HG02981 (cell line): ENCODE measurements at regions not wholly inside any gene's neighbourhood (a gene's known extent, or its start where the extent isn't known, plus 50 kb on each side); places are given as distances from the start of the nearest gene placed in this dataset.

Experiments used
- ATAC-seq: cut with Tn5 transposase; IDR thresholded peaks from one replicate; pipeline ENCODE4 v1.9.1; 2021; ENCODE audit warnings: mild to moderate bottlenecking, moderate library complexity; ENCODE audit not compliant: unreplicated experiment

DNA sequence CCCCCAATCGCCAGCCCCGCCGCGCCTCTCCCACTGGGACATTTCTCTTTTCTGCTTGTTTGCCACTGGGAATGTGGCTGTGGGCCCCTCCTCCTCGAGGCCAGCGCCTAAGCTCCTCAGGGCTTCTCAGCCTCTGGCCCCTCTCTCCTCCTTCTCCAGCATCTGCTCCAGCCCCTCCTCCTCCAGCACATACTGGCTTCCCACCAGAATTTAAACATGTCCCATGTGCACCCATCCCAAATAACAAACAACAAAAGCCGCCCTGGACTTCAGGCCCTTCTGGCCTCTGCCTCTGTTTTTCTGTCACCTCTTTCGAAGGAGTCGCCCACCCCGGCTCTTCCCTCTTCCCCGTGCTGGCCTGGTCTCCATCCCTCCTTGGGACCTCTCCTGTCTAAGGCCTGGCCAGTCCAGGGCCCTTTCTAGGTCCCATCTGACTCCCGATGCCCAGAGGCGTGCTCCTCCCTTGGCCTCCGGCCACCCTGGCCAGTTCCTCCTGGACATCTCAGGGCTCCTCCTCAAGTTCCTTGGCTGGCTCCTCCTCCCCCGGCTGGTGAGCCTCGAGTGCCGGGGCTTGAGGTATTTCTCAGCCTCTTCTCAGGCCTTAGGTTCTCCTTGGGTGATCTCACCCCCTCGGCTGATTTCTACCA is 94.6 kb upstream of the SLC6A6 start:
- ATAC-seq = no peak

DNA sequence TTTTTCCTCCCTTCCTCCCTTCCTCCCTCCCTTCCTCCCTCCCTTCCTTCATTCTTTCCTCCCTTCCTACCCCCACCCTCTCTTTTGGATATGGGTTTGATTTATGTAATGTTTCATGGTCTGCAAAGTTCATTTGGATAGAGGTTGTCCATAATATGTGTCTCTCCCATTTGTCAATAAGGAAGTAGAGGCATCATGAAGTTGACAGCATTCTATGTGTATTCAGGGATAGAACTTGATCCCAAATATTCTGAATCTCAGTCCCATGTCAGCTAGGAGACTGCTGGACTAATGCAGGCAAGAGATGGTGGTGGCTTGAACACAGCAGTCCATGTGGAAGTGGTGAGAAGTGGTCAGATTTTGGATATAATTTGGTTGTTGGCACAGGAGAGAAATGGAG is 90.7 kb upstream of the SLC6A6 start:
- ATAC-seq = no peak

DNA sequence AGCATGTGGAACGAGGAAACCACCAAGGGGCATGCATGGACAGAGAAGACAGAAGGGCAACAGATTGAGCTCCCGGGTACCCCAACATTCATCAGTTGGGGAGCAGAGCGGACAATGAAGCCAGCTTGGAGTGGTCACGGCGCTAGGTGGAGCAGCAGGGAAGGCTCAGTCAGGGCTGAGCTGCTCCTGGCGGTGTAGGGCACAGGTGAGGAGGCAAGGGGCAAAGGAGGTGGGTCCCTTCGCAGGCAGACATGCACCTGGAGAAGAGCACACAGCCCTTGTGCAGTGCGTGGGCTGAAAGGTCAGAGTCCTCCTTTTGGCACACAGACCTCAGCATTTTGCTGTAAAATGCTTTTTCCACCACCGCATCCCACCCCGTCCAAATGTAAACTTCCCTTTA is 90.0 kb upstream of the SLC6A6 start:
- ATAC-seq = no peak

DNA sequence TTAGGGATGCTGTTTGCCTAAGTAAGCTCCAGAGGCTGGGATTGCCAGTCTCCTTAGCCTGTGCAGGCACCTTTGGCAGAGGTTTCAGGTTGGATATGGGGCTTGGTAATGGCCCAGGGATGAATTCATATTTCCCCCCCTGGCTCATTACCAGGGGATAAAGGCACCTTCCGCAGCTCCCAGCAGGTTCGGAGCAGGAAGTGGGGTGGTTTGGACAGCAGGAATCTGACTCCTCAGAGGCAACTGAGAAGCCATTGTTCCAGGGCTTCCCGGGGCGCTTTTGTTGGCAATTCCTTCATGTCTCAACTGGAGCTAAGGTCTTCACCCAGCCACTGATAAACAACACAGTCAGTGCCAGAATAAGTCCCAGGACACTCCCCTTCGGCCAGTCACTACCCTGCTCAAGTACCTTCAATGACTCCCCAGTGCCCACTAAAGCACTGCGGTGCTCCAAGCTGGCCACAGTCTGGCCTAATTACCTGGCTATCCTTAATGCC is 85.3 kb upstream of the SLC6A6 start:
- no peak for ATAC-seq

DNA sequence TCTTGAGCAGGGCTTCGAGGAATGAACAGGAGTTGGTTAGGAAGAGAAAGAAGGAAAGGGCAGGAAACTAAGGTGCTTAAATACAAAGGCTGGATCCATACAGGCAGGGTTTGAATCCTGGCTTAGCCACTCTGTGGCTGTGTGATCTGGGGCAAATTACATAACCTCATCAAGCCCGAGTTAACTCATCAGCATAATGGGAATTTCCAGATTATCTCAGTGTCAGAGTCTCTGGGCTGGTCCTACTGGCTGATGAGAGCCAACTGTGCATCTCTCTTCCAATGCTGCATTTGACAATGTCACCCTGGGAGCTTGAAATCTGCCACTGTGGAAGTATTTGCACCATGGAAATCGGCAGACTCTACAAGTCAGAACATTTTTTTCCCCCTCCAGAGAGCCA is 83.8 kb upstream of the SLC6A6 start:
- ATAC-seq = no peak

DNA sequence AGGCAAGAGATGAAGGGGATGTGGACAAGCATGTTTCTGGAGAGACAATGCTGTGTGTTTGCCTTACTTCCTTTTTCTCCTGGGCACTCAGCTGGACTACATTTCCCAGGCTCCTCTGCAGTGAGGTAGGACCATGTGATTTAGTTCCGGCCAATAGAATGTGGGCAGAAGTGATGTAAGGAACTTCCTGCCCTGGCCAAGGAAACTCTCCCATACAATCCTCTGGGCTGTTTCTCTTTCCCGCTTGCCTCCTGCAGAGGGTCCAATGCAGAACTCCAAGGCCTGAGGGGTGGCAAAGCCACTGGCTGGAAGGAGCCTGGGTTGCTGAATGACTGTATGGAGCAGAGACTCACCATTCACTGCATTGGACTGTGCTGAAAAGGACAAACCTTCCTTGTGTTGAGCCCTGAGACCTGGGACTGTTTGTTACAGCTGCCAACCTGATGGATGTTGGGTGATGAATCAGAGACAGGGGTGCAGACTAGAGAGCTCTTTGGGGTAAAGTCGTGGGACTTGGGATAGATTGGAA is 82.7 kb upstream of the SLC6A6 start:
- peak; percentile 97 for ATAC-seq

DNA sequence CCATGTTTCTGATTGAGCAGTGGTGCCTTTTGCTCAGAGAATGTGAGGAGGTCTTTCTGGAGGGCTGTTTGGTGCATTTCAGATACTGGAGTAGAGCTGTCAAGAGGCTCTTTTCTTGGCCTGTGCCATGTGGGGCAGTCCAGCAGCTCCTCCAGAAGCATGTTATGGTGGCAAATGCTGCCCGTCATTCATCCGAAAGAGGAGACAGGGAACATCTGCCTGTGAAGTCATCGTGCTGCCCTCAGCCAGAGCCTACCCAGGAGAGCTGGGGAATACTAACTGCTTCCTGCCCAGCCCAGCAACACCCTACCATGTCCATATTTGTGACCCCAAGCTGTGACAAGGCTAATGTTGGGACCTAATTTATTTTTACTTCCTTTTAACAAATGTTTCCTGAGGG is 82.2 kb upstream of the SLC6A6 start:
- no peak for ATAC-seq

DNA sequence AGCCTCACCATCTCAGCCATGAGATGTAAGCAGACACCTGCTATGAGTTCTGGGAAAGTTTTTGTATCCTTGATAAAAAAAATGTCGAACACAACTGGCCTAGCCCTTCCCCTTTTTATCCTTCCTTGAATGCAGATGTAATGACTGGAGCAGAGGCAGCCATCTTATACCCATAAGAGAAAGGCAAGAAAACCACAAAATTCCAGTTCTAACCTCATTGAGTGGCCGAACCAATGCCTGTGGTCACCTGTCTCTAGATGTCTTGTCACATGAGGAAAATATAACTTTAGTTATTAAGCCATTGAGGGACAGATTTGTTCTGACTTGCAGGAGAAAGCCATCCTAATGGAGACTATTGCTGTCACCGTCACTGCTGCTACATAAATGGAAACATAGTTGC is 80.4 kb upstream of the SLC6A6 start:
- ATAC-seq = no peak

DNA sequence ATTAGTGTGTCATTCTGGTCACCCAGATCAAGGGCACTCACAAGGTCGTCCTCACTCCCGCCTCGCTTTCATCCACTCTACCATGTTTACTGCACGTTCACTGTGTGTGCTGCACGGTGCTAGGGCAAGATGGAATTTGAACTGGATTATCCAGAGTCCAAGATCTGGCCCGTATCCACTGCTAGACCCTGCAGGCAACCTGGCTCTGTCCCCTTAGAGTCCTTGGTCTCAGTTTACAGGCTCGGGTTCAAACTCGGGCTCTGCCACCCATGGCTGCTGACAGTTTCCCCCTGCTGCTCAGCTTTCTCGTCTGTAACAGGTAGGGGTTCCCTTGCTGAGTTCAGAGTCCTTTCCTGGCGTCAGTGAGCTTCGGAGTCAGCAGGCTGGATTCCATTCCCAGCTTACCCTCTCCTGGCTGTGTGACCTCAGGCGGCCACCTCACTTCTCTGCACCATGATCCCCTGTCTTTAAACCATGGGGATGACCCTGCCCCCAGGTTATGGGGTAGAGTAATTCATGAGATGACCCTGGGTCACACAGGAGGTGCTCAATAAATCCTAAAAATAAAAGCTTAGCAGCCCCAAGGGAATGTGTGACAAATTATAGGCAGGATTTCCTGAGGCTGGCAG is 79.6 kb upstream of the SLC6A6 start:
- ATAC-seq = no peak

DNA sequence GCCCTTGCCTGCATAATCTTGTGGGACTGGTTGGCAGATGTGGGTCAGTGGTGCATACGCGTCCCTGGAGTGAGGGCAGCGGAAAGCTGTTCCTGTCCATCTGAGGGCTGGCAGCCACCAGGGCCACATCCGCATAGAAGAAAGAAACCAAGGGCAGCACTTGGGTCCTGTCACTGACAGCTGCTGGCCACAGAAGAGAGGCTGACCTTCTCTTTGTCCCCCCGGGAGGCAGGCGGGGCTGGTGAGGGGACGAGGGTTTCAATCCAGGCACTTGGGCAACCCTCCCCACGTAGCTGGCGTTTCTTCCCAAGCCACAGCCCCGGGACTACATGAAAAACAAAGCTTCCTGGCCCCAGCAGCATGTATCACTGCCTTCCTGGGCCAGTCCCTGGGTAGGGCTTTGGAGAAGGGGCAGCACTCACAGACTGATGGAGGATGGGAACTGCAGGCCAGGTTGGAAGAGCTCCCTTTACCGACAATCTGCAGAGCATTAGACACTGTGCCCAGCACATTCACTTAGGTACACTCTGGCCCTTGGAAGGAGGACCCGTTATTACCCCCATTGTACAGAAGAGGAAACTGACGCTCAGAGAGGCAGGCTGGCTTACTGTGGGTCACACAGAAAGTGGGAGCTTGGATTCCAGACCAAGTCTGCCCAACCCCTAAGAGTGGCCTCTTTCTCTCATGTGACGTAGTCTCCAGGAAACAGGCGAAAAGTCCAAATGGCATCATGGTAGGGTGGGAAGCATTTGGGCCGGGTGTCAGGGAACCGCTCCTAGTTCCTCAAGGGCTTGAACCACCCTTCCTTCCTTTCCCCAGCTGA is 78.8 kb upstream of the SLC6A6 start:
- no peak for ATAC-seq

DNA sequence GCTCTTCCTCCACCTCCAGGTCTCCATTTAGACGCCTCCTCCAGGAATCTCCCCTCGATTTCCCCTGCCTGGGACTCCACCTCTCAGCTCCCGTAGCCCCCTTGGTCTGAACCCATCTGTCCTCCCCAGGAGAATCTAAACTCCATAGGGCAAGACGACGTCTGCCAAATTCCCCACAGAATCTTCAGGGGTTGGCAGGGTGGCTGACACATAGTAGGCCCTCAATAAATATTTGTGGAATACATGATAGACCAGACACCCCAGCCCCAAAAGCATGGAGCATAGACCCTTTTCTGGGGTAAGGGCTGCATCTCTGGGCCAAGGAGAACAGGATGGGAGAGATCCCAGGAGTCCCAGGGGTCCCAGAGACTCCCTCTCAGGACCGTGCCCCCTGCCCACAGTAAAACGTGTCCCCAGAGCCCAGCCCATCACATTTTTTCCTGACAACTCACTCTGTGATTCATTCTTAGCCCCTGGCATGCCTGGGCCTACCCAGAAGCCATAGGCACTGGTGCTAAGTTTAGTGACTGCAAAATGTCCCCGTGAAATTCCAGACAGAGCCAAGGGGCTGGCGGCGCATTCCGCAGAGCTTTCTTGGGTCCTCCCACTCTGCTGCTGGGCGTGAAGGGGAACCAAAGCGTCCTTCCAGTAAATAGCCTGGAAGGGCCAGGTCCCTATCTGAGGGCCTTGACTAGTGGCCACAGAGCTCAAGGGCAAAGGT is 78.0 kb upstream of the SLC6A6 start:
- ATAC-seq = no peak

DNA sequence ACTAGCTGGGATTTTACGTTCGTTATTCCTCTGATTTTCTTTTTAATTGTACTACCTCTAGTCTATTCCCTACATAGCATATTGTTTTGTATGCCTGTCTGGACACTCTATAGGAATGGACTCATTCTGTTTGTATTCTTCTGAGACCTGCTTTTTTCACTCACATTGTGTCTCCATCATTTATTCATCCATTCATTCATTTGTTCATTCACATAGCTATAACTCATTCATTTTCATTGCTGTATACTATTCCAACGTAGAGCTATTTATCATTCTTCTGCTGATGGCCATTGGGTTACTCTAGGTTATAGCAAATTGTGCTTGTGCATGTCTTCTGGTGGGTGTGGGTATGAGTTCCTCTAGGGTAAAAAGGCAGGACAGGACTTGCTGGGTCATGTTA is 74.0 kb upstream of the SLC6A6 start:
- ATAC-seq = no peak

DNA sequence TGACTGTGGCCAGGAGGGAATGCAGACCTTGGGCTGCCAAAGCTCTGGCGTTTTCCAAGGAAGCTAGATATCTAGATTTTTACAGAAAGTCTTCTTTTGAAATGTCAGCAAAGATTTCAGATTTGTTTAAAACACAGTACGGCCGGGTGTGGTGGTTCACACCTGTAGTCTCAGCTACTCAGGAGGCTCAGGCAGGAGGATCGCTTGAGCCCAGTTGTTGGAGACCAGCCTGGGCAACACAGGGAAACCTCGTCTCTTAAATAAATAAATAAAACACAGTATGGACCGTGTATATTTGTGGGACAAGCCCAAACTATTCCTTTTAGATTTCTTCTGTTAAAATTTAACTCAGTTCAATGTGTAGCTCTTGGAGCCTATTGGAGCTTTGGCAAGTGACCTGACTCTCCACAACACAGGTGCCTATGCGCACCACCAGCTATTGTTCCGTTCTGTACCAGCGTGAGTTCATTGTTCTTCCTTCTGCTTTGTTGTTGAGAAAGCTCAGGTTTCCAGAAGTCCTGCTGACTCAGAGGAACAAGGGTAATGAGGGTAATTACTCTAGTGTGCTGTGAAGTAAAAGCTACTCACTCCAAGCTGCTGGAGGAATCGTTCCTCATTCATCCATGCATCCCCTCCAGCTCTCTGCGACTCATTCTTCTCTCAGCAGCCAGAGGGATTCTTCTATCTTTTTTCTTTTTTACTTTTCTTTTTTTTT is 73.1 kb upstream of the SLC6A6 start:
- no peak for ATAC-seq

DNA sequence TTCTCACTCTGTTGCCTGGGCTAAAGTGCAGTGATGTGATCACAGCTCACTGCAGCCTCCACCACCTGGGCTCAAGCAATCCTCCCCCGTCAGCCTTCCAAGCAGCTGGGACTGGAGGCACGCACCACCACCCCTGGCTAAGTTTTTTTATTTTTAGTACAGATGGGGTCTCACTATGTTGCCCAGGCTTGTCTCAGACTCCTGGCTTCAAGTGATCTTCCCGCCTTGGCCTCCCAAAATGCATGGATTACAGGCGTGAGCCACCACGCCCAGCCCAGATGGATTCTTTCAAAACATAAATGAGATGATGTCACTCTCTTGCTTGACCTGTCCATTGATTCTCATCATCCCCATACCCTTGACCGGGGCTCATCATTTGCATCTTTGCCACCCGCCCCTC is 72.6 kb upstream of the SLC6A6 start:
- ATAC-seq = no peak

DNA sequence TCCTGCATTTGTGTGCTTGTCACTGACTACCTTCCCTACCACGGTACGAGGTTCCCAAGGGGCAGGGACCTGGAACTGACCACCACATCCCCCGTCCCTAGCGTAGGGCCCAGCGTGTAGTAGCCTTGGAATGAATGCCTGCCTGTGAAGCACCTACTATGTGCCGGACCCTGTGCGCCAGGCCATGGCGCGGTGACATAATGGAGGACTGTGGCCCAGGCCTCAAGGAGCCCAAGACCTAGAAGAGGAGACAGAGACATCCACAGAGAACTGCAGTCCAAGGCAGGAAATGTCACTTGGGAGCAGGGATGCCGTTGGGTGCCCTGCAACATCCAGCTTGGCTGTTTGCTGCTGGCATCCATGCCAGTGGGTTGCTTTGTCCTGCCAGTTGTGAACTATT is 71.9 kb upstream of the SLC6A6 start:
- ATAC-seq = no peak

DNA sequence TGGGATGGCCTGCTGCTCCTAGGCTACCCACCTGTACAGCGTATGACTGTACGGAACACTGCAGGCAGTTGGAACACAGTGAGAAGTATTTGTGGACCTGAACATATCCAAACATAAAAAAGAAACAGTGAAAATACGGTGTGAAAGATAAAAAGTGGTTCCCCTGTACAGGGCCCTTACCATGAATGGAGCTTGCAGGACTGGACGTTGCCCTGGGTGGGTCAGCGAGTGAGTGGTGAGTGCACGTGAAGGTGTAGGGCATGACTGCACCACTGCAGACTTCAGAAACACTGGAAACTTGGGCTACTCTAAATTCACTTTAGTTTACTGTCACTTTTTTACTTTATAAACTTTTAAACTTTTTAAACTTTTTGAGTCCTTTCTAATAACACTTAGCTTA is 71.2 kb upstream of the SLC6A6 start:
- no peak for ATAC-seq

DNA sequence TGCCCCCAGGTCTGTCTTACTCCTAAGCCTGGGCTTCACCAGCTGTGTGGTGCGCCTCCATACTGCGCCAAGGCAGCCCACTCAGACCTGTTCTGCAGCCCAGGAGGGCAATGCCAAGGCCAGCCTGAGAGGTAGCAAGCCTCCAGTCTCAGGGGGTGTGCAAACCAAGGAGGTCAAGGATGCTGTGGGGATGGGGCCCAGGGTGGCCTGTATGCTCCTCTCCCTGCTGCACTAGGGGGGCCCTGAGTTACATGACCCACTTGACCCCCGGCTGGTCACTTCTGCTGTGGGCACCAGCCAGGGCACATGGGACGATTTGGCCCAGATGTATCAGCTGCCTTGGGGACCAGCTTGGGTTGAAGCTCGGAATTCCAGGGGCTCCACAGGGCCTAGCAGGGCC is 70.0 kb upstream of the SLC6A6 start:
- ATAC-seq = no peak

DNA sequence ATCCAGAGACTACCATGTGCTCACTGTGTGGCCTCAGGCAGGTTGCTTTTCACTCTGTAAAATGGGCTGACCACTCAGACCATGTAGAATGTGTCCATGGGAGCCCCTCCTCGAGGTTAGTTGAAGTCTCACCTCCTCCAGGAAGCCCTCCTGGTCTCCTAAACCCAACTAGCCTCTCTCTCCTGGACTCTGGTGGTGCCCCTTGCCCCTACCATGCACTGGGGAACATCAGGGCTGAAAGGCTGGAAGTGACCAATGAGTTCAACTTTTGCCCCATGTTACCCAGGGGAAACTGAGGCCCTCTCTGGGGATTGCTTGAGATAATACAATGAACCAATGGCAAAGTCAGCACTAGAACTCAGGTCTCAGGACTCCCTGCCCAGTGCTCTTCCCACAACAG is 69.2 kb upstream of the SLC6A6 start:
- no peak for ATAC-seq

DNA sequence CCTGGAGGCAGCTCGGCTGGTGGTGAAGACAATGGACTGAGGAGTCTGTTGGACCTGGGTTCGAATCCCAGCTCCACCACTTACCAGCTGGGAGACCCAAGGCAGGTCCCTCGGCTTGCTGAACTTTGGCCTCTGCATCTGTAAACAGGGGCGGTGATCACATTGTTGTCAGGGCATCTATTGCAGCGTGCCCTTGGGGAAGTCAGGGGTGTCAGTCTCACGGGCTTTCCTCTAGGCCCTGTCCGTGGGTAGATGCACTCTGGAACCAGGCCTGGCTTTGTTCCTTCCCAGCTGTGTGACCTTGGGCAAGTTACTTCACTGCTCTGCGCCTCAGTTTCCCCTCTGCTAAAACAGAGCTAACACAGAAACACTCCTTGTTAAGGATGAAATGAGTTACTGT is 68.8 kb upstream of the SLC6A6 start:
- no peak for ATAC-seq

DNA sequence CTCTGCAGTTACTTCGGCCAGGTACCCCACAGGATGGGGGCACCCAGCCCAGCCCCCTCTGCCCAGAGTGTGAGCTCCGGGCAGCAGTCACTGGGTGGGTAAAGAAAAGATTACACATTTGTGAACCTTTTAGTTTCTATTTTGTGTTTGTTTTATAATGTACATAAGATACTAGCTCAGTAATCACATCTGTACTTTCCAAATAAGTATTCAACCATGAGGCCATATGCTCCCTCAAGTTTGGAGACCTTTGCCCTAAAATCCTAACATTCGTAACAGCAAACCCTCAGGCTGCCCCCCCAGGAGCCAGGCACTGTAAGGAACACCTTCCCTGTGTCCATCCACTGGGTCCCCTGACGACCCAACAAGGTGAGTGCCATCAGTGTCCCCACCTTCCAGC is 68.3 kb upstream of the SLC6A6 start:
- no peak for ATAC-seq

DNA sequence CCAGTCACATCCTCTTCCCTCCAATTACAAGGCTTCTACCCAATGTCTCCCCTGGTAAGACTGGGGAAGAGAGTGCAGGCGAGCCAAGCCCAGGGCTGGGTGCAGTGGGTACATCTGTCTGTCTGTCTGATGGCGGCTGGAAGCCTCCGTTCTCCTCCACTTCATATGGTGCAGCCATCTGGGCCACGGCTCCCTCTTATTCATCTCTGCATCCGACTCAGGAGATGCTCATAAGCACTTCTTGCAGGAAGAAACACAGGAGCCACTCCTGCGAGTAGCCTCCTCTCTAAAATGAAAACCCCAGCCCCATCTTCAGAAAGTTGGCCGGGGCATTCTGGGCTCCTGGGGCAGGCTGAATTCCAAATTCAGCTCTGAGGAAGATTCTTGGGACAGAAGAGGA is 67.5 kb upstream of the SLC6A6 start:
- ATAC-seq = no peak
